LNCaP clone FGC (cell line): ENCODE measurements at regions not wholly inside any gene's neighbourhood (a gene's known extent, or its start where the extent isn't known, plus 50 kb on each side); places are given as distances from the start of the nearest gene placed in this dataset.
A peak's percentile ranks its signal among the peaks of the same experiment; 100 is the strongest.

ENCODE experiments used
- DNase-seq: peaks from one replicate; pipeline ENCODE4 v3.0.0-alpha.2; 2011; ENCODE audit warnings: low read depth
- H3K4me3 ChIP-seq: 2 replicates; pipeline ENCODE4 v1.5.1; 2011; ENCODE audit warnings: mild to moderate bottlenecking, low read depth, low read length, control low read depth
- CTCF ChIP-seq: IDR thresholded peaks from 2 replicates; pipeline ENCODE4 v1.5.1; 2012; ENCODE audit warnings: mild to moderate bottlenecking; ENCODE audit not compliant: control insufficient read depth, insufficient read depth; ENCODE audit errors: extremely low read depth

GRCh38 chr5:10073441-10074104 is 176.1 kb downstream of the ATPSCKMT start:
- no peak for DNase-seq
- TF ChIP-seq CTCF: no peak
- H3K4me3 ChIP-seq: no peak overlapping the region

- TF ChIP-seq CTCF: no peak
- DNase-seq: no peak
- H3K4me3 ChIP-seq: no peak overlapping the region
These were observed 179.9 kb downstream of the ATPSCKMT start for GRCh38 chr5:10069637-10070313.

GRCh38 chr5:10065428-10066000 is 184.2 kb downstream of the ATPSCKMT start:
- no peak for TF ChIP-seq CTCF
- no peak for DNase-seq
- H3K4me3 ChIP-seq: no peak overlapping the region

- DNase-seq: no peak
- no peak for TF ChIP-seq CTCF
- H3K4me3 ChIP-seq: no peak overlapping the region
These were observed 185.0 kb downstream of the ATPSCKMT start for GRCh38 chr5:10064546-10065195.

GRCh38 chr5:10063997-10064396 is 185.7 kb downstream of the ATPSCKMT start:
- no peak for DNase-seq
- no peak for TF ChIP-seq CTCF
- no peak overlapping the region for H3K4me3 ChIP-seq

GRCh38 chr5:10059980-10060379 is 189.7 kb downstream of the ATPSCKMT start:
- peak; percentile 33 for TF ChIP-seq CTCF
- DNase-seq: peak; percentile 3
- no peak overlapping the region for H3K4me3 ChIP-seq
